SK-N-SH treated with all-trans-retinoic acid at 6 μM for 48 hours (cell line): ENCODE measurements at regions not wholly inside any gene's neighbourhood (a gene's known extent, or its start where the extent isn't known, plus 50 kb on each side); places are given as distances from the start of the nearest gene placed in this dataset.

Source experiments
- ATAC-seq: fragments of 200-7000 bp; cut with Tn5 transposase; 3 replicates; pipeline ENCODE4 v1.9.1; 2020; ENCODE audit warnings: mild to moderate bottlenecking, moderate library complexity
- ARNTL ChIP-seq: fragments of 450-650 bp; formaldehyde crosslinking; IDR thresholded peaks from 2 replicates; pipeline ENCODE4 v1.5.0; 2020; ENCODE audit warnings: low read depth, mild to moderate bottlenecking, moderate library complexity, borderline replicate concordance
- BACH2 ChIP-seq: fragments of 250-450 bp; sonication (Bioruptor Pico); IDR thresholded peaks from 2 replicates; pipeline ENCODE4 v1.9.0; 2021; ENCODE audit warnings: mild to moderate bottlenecking, borderline replicate concordance
- CSDC2 ChIP-seq: fragments of 250-450 bp; sonication (Bioruptor Pico); IDR thresholded peaks from 2 replicates; pipeline ENCODE4 v1.5.0; 2020; ENCODE audit warnings: mild to moderate bottlenecking, moderate library complexity
- ESRRG ChIP-seq: fragments of 250-450 bp; sonication (Bioruptor Pico); IDR thresholded peaks from 2 replicates; pipeline ENCODE4 v1.6.1; 2021; ENCODE audit warnings: mild to moderate bottlenecking
- GLIS3 ChIP-seq: fragments of 250-450 bp; sonication (Bioruptor Pico); IDR thresholded peaks from 2 replicates; pipeline ENCODE4 v1.5.0; 2020; ENCODE audit warnings: mild to moderate bottlenecking, moderate library complexity
- ISL1 ChIP-seq: fragments of 250-450 bp; sonication (Bioruptor Pico); IDR thresholded peaks from 2 replicates; pipeline ENCODE4 v2.1.2; 2022; ENCODE audit warnings: mild to moderate bottlenecking, moderate library complexity
- SNAI2 ChIP-seq: fragments of 250-450 bp; sonication (Bioruptor Pico); IDR thresholded peaks from 2 replicates; pipeline ENCODE4 v1.5.0; 2020; ENCODE audit warnings: mild to moderate bottlenecking, moderate library complexity
- TCF4 ChIP-seq: fragments of 250-450 bp; sonication (Bioruptor Pico); IDR thresholded peaks from 2 replicates; pipeline ENCODE4 v1.8.0; 2021; ENCODE audit warnings: mild to moderate bottlenecking, moderate library complexity, borderline replicate concordance
- TOX ChIP-seq: fragments of 250-450 bp; sonication (Bioruptor Pico); IDR thresholded peaks from 2 replicates; pipeline ENCODE4 v1.8.0; 2021; ENCODE audit warnings: mild to moderate bottlenecking, moderate library complexity, borderline replicate concordance
- ZC3H10 ChIP-seq: fragments of 250-450 bp; sonication (Bioruptor Pico); IDR thresholded peaks from 2 replicates; pipeline ENCODE4 v1.5.1; 2021; ENCODE audit warnings: mild to moderate bottlenecking, moderate library complexity
- ZFP3 ChIP-seq: fragments of 250-450 bp; sonication (Bioruptor Pico); IDR thresholded peaks from 2 replicates; pipeline ENCODE4 v1.5.0; 2020; ENCODE audit warnings: mild to moderate bottlenecking, moderate library complexity
- ZFP30 ChIP-seq: fragments of 450-650 bp; formaldehyde crosslinking; IDR thresholded peaks from 2 replicates; pipeline ENCODE4 v1.5.0; 2022; ENCODE audit warnings: mild to moderate bottlenecking, moderate library complexity
- ZNF565 ChIP-seq: fragments of 450-650 bp; formaldehyde crosslinking; conservative IDR thresholded peaks from 2 replicates; pipeline ENCODE4 v1.5.0; 2020; ENCODE audit warnings: low read depth, mild to moderate bottlenecking, moderate library complexity
- ZNF70 ChIP-seq: fragments of 450-650 bp; formaldehyde crosslinking; IDR thresholded peaks from 2 replicates; pipeline ENCODE4 v1.5.0; 2020; ENCODE audit warnings: mild to moderate bottlenecking, moderate library complexity
- ZNF8 ChIP-seq: fragments of 450-650 bp; formaldehyde crosslinking; IDR thresholded peaks from 2 replicates; pipeline ENCODE4 v1.5.0; 2020; ENCODE audit warnings: mild to moderate bottlenecking, moderate library complexity
- TF ChIP-seq, protein P1 (sequence below): fragments of 250-450 bp; sonication (Bioruptor Pico); IDR thresholded peaks from 2 replicates; pipeline ENCODE4 v1.5.0; 2020; ENCODE audit warnings: mild to moderate bottlenecking, moderate library complexity
- TF ChIP-seq, protein P2 (sequence below): fragments of 250-450 bp; sonication (Bioruptor Pico); IDR thresholded peaks from 2 replicates; pipeline ENCODE4 v1.8.0; 2020; ENCODE audit warnings: mild to moderate bottlenecking, moderate library complexity, borderline replicate concordance
- TF ChIP-seq, protein P3 (sequence below): fragments of 250-450 bp; sonication (Bioruptor Pico); IDR thresholded peaks from 2 replicates; pipeline ENCODE4 v1.8.0; 2021; ENCODE audit warnings: low read depth, mild to moderate bottlenecking, moderate library complexity, borderline replicate concordance
- TF ChIP-seq, protein P4 (sequence below): fragments of 250-450 bp; sonication (Bioruptor Pico); IDR thresholded peaks from 2 replicates; pipeline ENCODE4 v1.5.1; 2020; ENCODE audit warnings: low read depth, mild to moderate bottlenecking, moderate library complexity

DNA sequence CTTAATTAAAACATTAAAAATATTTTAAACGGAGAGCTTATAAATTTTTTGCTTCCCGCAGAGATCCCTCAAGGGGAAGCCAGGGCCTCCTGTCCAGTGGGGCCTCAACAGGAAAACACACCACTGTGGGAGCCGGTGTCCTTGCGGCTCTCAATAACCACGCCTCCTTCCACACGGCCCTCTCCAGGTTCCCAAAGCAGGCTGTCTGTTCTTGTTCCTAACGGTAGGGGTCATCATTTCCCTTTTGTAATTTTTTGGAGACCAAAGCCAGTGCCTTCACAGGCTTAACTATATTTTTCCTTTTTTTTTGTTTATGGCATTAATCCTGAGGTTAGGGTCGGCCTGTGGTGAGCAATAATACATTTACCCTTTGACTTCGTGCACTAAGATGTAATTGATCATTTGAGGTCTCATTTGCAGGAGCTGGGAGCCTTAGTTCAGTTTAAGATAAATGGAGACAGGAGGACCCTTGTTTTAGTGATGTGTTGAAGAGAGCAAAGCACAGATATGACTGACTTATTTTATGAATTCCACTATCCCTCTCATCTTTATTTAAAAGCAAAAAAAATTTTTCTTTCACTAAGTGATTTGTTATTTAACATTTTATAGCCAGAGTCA is 77.5 kb upstream of the N4BP1 start:
- ATAC-seq = peak; percentile 99

DNA sequence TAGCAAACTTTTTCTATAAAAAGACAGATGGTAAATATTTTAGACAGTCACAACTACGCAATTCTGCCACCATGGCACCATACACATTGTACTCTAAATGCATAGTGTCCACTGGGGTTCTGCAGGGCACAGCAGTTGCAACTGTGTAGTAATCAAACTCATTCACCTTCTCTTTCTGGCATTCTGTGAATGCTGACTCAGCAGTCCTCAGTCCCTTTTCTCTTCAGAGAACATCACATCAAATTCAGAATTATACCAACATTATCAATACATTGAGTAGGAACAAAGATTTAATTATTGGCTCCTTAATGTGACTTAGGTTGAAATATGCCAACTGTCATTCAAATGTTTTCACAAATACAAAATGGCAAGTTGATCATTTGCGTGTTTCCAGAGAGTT is 74.2 kb upstream of the N4BP1 start:
- no peak for ATAC-seq
- TF ChIP-seq BACH2 (CRISPR knock-in tag) (no peak), TCF4 (CRISPR knock-in tag) (no peak), ZNF565 (no peak), ZFP3 (CRISPR knock-in tag) (no peak), ISL1 (CRISPR knock-in tag) (no peak), ARNTL (CRISPR knock-in tag) (no peak), ZC3H10 (CRISPR knock-in tag) (no peak), ZFP30 (CRISPR knock-in tag) (no peak), CSDC2 (CRISPR knock-in tag) (no peak)
- TF ChIP-seq, protein P1, sequence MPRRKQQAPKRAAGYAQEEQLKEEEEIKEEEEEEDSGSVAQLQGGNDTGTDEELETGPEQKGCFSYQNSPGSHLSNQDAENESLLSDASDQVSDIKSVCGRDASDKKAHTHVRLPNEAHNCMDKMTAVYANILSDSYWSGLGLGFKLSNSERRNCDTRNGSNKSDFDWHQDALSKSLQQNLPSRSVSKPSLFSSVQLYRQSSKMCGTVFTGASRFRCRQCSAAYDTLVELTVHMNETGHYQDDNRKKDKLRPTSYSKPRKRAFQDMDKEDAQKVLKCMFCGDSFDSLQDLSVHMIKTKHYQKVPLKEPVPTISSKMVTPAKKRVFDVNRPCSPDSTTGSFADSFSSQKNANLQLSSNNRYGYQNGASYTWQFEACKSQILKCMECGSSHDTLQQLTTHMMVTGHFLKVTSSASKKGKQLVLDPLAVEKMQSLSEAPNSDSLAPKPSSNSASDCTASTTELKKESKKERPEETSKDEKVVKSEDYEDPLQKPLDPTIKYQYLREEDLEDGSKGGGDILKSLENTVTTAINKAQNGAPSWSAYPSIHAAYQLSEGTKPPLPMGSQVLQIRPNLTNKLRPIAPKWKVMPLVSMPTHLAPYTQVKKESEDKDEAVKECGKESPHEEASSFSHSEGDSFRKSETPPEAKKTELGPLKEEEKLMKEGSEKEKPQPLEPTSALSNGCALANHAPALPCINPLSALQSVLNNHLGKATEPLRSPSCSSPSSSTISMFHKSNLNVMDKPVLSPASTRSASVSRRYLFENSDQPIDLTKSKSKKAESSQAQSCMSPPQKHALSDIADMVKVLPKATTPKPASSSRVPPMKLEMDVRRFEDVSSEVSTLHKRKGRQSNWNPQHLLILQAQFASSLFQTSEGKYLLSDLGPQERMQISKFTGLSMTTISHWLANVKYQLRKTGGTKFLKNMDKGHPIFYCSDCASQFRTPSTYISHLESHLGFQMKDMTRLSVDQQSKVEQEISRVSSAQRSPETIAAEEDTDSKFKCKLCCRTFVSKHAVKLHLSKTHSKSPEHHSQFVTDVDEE (CRISPR knock-in tag) = no peak
- TF ChIP-seq, protein P2, sequence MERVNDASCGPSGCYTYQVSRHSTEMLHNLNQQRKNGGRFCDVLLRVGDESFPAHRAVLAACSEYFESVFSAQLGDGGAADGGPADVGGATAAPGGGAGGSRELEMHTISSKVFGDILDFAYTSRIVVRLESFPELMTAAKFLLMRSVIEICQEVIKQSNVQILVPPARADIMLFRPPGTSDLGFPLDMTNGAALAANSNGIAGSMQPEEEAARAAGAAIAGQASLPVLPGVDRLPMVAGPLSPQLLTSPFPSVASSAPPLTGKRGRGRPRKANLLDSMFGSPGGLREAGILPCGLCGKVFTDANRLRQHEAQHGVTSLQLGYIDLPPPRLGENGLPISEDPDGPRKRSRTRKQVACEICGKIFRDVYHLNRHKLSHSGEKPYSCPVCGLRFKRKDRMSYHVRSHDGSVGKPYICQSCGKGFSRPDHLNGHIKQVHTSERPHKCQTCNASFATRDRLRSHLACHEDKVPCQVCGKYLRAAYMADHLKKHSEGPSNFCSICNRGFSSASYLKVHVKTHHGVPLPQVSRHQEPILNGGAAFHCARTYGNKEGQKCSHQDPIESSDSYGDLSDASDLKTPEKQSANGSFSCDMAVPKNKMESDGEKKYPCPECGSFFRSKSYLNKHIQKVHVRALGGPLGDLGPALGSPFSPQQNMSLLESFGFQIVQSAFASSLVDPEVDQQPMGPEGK (CRISPR knock-in tag) = no peak

More for the DNA sequence above, 77.5 kb upstream of the N4BP1 start:
- TF ChIP-seq SNAI2 (CRISPR knock-in tag) = no peak
- TF ChIP-seq ISL1 (CRISPR knock-in tag) = no peak
- TF ChIP-seq ESRRG (CRISPR knock-in tag) = no peak
- TF ChIP-seq ZC3H10 (CRISPR knock-in tag) = no peak
- TF ChIP-seq ARNTL (CRISPR knock-in tag) = no peak
- TF ChIP-seq, protein P1 (CRISPR knock-in tag) = no peak
- no peak for TF ChIP-seq ZFP3 (CRISPR knock-in tag)
- TF ChIP-seq BACH2 (CRISPR knock-in tag) = no peak
- no peak for TF ChIP-seq GLIS3 (CRISPR knock-in tag)
- no peak for TF ChIP-seq ZNF565
- TF ChIP-seq ZNF70 = no peak
- TF ChIP-seq, protein P3, sequence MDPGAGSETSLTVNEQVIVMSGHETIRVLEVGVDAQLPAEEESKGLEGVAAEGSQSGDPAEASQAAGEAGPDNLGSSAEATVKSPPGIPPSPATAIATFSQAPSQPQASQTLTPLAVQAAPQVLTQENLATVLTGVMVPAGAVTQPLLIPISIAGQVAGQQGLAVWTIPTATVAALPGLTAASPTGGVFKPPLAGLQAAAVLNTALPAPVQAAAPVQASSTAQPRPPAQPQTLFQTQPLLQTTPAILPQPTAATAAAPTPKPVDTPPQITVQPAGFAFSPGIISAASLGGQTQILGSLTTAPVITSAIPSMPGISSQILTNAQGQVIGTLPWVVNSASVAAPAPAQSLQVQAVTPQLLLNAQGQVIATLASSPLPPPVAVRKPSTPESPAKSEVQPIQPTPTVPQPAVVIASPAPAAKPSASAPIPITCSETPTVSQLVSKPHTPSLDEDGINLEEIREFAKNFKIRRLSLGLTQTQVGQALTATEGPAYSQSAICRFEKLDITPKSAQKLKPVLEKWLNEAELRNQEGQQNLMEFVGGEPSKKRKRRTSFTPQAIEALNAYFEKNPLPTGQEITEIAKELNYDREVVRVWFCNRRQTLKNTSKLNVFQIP (CRISPR knock-in tag) = no peak
- TF ChIP-seq, all 23 proteins: peak for 0

DNA sequence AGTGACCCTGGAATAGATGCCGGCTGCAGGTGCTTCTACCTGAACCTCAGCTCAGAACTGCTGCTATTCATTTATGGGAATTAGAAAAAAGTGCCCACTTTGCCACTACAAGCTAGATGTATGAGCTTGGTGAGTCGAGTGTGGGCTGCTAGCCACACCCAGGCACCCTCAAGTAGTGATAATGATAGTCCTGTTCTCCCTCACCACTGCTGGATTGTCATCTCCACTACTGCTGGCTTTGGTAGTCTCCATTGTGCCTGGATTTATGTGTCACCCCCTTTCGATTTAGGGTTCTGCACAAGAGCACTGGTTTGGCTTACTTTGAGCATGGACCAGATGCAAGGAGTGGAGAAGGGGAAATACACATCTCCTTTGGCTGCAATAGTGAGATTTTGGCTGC is 73.0 kb upstream of the N4BP1 start:
- ATAC-seq = no peak
- TF ChIP-seq, protein P4, sequence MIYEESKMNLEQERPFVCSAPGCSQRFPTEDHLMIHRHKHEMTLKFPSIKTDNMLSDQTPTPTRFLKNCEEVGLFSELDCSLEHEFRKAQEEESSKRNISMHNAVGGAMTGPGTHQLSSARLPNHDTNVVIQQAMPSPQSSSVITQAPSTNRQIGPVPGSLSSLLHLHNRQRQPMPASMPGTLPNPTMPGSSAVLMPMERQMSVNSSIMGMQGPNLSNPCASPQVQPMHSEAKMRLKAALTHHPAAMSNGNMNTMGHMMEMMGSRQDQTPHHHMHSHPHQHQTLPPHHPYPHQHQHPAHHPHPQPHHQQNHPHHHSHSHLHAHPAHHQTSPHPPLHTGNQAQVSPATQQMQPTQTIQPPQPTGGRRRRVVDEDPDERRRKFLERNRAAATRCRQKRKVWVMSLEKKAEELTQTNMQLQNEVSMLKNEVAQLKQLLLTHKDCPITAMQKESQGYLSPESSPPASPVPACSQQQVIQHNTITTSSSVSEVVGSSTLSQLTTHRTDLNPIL (CRISPR knock-in tag) = no peak
- TF ChIP-seq ZNF70 = no peak
- no peak for TF ChIP-seq BACH2 (CRISPR knock-in tag)
- no peak for TF ChIP-seq ZNF565
- TF ChIP-seq ZNF8 = no peak
- no peak for TF ChIP-seq ISL1 (CRISPR knock-in tag)
- no peak for TF ChIP-seq TOX (CRISPR knock-in tag)
